PC-9 (cell line): ENCODE measurements at regions not wholly inside any gene's neighbourhood (a gene's known extent, or its start where the extent isn't known, plus 50 kb on each side); places are given as distances from the start of the nearest gene placed in this dataset.

Source experiments
- BruUV-seq: library from RNA; stranded (reverse); fragments of 400-500 nt; replicated peaks from 2 replicates; lab custom pipeline; 2021; lab: Mats Ljungman, UMichigan
- CTCF ChIA-PET: fragments of 300-600 bp; sonication (Branson Sonifier 250); formaldehyde crosslinking; loops from one replicate; lab custom pipeline; 2022; ENCODE audit warnings: antibody characterized with exemption; lab: Charles Lee
- POLR2A ChIA-PET: fragments of 300-600 bp; sonication (Branson Sonifier 250); formaldehyde crosslinking; loops from one replicate; lab custom pipeline; 2022; ENCODE audit warnings: antibody characterized with exemption; ENCODE audit not compliant: unreplicated experiment; lab: Charles Lee
- DNase-seq, 2 experiments: peaks; one replicate each; pipeline versions ENCODE4 v3.0.0 to v3.0.0-alpha.2; 2015 to 2022; ENCODE audit warnings: mixed read lengths in 1 of 2
- H2AFZ ChIP-seq: fragments of 200-600 bp; sonication (generic); 2 replicates; pipeline ENCODE4 v1.8.1; 2017; ENCODE audit warnings: antibody characterized with exemption
- H3F3A ChIP-seq: fragments of 200-600 bp; sonication (generic); 2 replicates; pipeline ENCODE4 v1.8.1; 2017; ENCODE audit warnings: antibody characterized with exemption, mild to moderate bottlenecking, low read depth; ENCODE audit not compliant: insufficient read depth
- H3K27ac ChIP-seq: fragments of 200-600 bp; sonication (generic); 2 replicates; pipeline ENCODE4 v1.6.1; 2016; ENCODE audit warnings: mixed run types
- H3K27me3 ChIP-seq: fragments of 200-600 bp; sonication (generic); 2 replicates; pipeline ENCODE4 v1.6.1; 2016; ENCODE audit warnings: low read depth, mixed run types; ENCODE audit not compliant: insufficient read depth
- H3K36me3 ChIP-seq: fragments of 200-600 bp; sonication (generic); 2 replicates; pipeline ENCODE4 v1.6.1; 2016; ENCODE audit warnings: low read depth, mixed run types
- H3K4me1 ChIP-seq: fragments of 200-600 bp; sonication (generic); replicated peaks from 2 replicates; pipeline ENCODE4 v1.6.1; 2016; ENCODE audit warnings: mixed run types; ENCODE audit not compliant: insufficient read depth
- H3K4me2 ChIP-seq: fragments of 200-600 bp; sonication (generic); 2 replicates; pipeline ENCODE4 v1.6.1; 2017; ENCODE audit warnings: mixed run types
- H3K4me3 ChIP-seq: fragments of 200-600 bp; sonication (generic); 2 replicates; pipeline ENCODE4 v1.6.1; 2016; ENCODE audit warnings: mixed run types
- H3K79me2 ChIP-seq: fragments of 200-600 bp; sonication (generic); 2 replicates; pipeline ENCODE4 v1.6.1; 2017; ENCODE audit warnings: low read depth, mixed run types
- H3K9me2 ChIP-seq: fragments of 200-600 bp; sonication (generic); 2 replicates; pipeline ENCODE4 v1.8.1; 2017; ENCODE audit warnings: mild to moderate bottlenecking; ENCODE audit not compliant: insufficient read depth
- H3K9me3 ChIP-seq: fragments of 200-600 bp; sonication (generic); 2 replicates; pipeline ENCODE4 v1.8.1; 2016; ENCODE audit warnings: low read depth; ENCODE audit not compliant: insufficient read depth
- H4K20me1 ChIP-seq: fragments of 200-600 bp; sonication (generic); 2 replicates; pipeline ENCODE4 v1.8.1; 2017; ENCODE audit not compliant: insufficient read depth
- EZH2 ChIP-seq: fragments of 200-600 bp; sonication (generic); IDR thresholded peaks from 2 replicates; pipeline ENCODE4 v1.8.0; 2017; ENCODE audit warnings: antibody characterized with exemption, low read depth
- intact Hi-C: fragments of 100-400 bp; cut with micrococcal nuclease; formaldehyde crosslinking; loops from one replicate; pipeline ENCODE4 v1.10.0; 2022; ENCODE audit not compliant: unreplicated experiment
- TF ChIP-seq, protein P1 (sequence below): fragments of 200-600 bp; sonication (generic); conservative IDR thresholded peaks from 2 replicates; pipeline ENCODE4 v1.6.1; 2017; ENCODE audit warnings: mixed run types, antibody characterized with exemption, mild to moderate bottlenecking, moderate library complexity

DNA sequence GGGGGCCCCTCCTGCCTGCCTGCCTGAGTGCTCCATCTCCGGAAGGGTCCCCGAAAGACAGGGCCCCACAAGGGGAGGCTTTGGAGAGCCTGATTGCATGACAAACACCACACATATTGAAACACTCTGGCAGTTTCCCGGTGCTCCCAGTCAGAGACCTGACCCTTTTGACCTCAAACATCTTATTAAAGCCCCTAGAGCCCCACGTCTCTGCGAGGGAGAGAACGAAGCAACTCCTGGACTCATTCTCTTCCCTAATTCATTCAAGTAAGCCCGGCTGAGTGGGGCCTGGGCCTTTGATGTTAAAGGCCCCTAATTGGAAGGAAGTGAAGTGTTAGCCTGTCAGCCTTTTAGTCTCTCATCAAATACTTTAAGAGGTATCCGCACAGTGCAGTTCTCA is 335.6 kb downstream of the CYRIA start:
- ChIA-PET POLR2A (no interaction called here), CTCF (no interaction called here)
- no peaks in the 10 kb centered on the region for H3K4me1 ChIP-seq
- no peak overlapping the region for H3K4me2 ChIP-seq
- intact Hi-C loops: no loop called here
- no peaks in the 10 kb centered on the region for H3K36me3 ChIP-seq
- no peaks in the 10 kb centered on the region for H4K20me1 ChIP-seq
- H3K9me2 ChIP-seq: no peaks in the 10 kb centered on the region
- no peaks in the 10 kb centered on the region for H3K79me2 ChIP-seq
- no peak for DNase-seq
- H3K27me3 ChIP-seq: peaks cover 52% of the 10 kb centered on the region
- H2AFZ ChIP-seq: no peak overlapping the region
- H3K27ac ChIP-seq: no peak overlapping the region
- BruUV-seq: no TSS peak
- H3K9me3 ChIP-seq: no peaks in the 10 kb centered on the region
- no peaks in the 10 kb centered on the region for H3F3A ChIP-seq
- no peak for TF ChIP-seq EZH2
- TF ChIP-seq, protein P1, sequence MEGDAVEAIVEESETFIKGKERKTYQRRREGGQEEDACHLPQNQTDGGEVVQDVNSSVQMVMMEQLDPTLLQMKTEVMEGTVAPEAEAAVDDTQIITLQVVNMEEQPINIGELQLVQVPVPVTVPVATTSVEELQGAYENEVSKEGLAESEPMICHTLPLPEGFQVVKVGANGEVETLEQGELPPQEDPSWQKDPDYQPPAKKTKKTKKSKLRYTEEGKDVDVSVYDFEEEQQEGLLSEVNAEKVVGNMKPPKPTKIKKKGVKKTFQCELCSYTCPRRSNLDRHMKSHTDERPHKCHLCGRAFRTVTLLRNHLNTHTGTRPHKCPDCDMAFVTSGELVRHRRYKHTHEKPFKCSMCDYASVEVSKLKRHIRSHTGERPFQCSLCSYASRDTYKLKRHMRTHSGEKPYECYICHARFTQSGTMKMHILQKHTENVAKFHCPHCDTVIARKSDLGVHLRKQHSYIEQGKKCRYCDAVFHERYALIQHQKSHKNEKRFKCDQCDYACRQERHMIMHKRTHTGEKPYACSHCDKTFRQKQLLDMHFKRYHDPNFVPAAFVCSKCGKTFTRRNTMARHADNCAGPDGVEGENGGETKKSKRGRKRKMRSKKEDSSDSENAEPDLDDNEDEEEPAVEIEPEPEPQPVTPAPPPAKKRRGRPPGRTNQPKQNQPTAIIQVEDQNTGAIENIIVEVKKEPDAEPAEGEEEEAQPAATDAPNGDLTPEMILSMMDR: no peak
- H3K4me3 ChIP-seq: no peak overlapping the region

DNA sequence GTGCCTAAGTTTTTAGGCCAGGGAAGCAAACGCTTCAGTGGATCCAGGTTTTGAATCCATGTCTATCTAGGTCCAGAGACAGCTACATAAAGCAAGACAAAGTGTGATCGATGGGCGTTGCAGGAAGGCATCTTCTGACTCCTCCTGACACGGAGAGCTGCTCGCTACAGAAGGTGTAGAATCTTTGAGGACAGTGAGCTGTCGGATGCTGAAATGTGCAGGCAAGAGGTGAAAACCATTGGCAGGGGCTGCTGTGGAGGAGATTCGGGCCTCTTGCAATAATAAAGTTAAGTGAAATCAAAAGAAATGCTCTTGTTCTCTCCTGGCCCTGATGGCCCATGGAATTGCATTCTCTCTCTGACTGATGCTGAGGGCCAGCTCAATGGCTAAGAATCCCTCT is 336.2 kb downstream of the CYRIA start:
- no peaks in the 10 kb centered on the region for H3K9me2 ChIP-seq
- no peak overlapping the region for H3K4me3 ChIP-seq
- H3K9me3 ChIP-seq: no peaks in the 10 kb centered on the region
- H3K27me3 ChIP-seq: peaks cover 58% of the 10 kb centered on the region
- H3K27ac ChIP-seq: no peak overlapping the region
- intact Hi-C loops: no loop called here
- ChIA-PET POLR2A (no interaction called here), CTCF (no interaction called here)
- DNase-seq: no peak
- H4K20me1 ChIP-seq: no peaks in the 10 kb centered on the region
- H2AFZ ChIP-seq: no peak overlapping the region
- H3F3A ChIP-seq: no peaks in the 10 kb centered on the region
- TF ChIP-seq EZH2: no peak
- TF ChIP-seq, protein P1: no peak
- no peak overlapping the region for H3K4me2 ChIP-seq
- no TSS peak for BruUV-seq
- H3K4me1 ChIP-seq: no peaks in the 10 kb centered on the region
- no peaks in the 10 kb centered on the region for H3K36me3 ChIP-seq
- no peaks in the 10 kb centered on the region for H3K79me2 ChIP-seq

DNA sequence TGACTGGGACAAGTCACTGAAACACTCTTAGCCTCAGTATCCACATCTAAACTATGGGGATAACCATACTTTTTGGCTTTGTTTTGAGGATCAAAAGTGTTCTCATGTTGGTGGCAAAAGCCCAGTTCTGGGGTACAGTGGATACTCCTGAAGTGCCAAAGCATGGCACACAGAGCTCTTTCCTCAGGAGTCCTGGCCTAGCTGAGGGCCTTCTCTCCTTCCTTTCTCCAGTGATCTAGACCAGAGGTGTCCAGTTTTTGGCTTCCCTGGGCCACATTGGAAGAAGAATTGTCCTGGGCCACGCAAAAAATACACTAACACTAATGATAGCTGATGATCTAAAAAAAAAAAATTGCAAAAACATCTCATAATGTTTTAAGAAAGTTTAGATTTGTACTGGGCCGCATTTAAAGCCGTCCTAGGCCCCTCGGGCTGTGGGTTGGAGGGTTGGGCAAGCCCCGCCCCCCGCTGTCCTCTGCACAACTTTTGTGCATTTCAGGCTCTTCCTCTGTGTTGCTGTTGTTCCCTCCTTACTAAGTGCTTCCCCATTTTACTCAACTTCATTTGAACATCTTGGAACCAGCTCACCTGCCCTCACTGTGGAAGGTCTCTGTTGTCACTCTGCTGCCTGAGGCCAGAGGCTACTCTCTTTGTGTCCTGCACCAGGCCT is 337.0 kb downstream of the CYRIA start:
- no peaks in the 10 kb centered on the region for H3K36me3 ChIP-seq
- no peaks in the 10 kb centered on the region for H3K9me2 ChIP-seq
- H2AFZ ChIP-seq: no peak overlapping the region
- H3K9me3 ChIP-seq: no peaks in the 10 kb centered on the region
- H3K79me2 ChIP-seq: no peaks in the 10 kb centered on the region
- intact Hi-C loops: no loop called here
- BruUV-seq: no TSS peak
- no peak for DNase-seq
- peaks cover 64% of the 10 kb centered on the region for H3K27me3 ChIP-seq
- TF ChIP-seq EZH2: no peak
- TF ChIP-seq, protein P1: no peak
- no peak overlapping the region for H3K27ac ChIP-seq
- no peaks in the 10 kb centered on the region for H4K20me1 ChIP-seq
- H3K4me2 ChIP-seq: no peak overlapping the region
- no peak overlapping the region for H3K4me3 ChIP-seq
- no peaks in the 10 kb centered on the region for H3K4me1 ChIP-seq
- ChIA-PET CTCF (no interaction called here), POLR2A (no interaction called here)
- no peaks in the 10 kb centered on the region for H3F3A ChIP-seq
